HG03139 (cell line): ENCODE measurements at regions not wholly inside any gene's neighbourhood (a gene's known extent, or its start where the extent isn't known, plus 50 kb on each side); places are given as distances from the start of the nearest gene placed in this dataset.

Experiments used
- ATAC-seq: cut with Tn5 transposase; IDR thresholded peaks from one replicate; pipeline ENCODE4 v1.9.1; 2021; ENCODE audit not compliant: unreplicated experiment

DNA sequence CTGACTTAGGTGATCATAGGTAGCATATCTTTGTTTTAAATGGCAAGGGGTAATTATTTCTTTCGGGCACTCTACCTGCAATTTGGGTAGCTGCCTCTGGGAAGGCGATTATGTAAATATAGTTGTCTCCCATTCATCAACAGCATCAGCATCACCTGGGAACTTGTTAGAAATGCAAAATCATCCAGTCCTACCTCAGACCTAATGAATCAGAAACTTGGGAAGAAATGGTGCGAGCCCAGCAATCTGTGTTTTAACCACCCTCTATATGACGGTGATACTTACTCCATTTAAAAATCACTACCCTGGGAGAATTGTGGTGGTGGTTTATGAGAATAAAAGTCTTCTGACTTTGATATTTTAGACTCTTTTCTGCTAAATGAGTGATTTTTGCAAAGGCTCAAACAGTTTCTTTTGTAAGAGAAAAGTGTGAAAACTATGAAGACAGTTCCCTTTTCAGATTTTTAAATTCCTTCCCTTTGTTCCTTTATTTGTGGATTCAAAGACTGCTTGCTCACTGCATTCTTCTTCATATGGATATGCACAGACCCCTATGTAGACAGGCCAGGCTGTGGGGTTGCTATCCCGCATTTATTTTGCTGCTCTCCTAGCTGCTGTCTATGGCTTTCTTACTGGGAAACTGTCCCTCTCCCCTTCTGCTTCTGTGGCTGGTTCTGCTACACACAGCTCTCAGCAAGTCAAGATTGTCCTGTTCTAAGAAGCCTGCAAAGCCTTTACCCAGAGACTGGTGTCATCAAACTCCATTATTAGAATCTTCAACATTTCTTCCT is 365.3 kb downstream of the RNF144B start:
- ATAC-seq, result no peak

DNA sequence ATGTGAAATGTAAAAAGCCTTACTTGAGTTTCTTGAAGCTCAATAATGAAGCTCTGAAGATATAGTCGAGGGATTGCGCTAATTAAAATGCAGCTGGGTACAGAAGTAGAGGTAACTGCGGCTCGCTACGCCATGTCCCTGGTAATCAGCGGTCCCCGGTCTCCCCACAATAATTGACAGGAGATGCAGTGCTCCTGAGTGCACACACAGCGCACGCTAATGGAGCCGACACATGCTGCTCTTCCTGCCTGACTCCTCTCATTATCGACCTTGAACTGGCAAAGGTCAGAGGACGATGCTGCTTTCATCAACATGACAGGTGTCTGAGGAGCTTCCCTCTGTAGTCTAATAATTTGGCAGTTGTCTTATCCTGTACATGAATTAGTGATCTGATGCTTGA is 365.9 kb downstream of the RNF144B start:
- no peak for ATAC-seq

DNA sequence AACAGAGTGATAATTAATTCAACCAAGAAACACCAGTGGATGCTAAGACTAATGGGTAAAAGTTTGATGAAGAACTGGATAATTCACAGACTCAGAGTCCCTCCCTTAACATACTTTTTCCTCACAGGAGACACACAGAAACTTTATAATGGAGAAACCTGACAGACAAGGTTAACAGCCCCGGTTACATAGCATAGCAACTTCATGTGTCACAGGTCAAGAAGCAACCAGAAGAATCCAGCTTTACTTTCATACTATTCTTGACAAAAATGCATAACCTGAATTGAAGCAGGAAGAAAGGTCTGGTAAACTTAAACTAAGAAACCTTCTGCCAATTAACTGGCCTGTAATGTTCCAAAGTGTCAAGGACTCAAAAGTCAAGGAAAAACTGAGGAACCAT is 375.9 kb downstream of the RNF144B start:
- ATAC-seq, result no peak

DNA sequence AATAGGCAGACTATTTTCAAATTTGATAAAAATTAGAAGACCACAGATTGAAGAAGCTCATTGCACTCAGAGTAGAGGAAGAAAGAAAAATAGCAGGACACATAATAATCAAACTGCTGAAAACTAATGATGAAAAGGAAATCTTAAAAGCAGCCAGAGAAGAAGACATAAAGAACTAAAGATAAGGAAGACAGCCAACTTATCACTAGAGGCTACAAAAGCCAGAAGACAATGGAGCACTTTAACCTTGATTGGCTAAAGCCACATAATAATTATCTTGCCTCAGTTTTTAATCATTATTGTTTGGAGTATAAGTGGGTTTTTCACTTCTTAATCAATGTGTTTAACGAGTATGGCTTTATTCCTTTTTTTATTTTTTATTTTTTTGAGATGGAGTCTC is 397.6 kb downstream of the RNF144B start:
- no peak for ATAC-seq

DNA sequence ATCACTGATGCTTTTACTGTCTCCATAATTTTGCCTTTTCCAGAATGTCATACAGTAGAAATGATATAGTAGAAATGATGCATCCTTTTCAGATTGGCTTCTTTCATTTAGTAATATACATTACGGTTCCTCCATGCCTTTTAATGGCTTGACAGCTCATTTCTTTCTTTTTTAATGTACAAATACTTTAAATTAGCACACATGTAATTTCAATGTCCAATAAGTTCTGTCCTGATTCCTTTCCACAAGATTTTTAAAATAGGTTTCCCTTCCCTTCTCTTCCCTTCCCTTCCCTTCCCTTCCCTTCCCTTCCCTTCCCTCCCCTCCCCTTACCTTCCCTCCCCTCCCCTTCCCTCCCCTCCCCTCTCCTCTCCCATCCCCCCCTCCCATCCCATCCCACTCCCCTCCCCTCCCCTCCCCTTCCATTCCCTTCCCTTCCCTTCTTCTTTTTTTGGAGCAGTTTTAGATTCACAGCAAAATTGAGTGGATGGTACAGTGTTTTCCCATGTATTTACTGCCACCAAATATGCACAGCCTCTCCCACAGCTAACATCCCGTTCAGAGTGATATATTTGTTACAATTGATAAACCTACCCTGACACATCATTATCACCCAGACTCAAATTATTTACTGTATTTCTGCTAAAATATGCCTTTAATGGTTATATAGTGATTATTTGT is 398.8 kb downstream of the RNF144B start:
- ATAC-seq, result no peak

DNA sequence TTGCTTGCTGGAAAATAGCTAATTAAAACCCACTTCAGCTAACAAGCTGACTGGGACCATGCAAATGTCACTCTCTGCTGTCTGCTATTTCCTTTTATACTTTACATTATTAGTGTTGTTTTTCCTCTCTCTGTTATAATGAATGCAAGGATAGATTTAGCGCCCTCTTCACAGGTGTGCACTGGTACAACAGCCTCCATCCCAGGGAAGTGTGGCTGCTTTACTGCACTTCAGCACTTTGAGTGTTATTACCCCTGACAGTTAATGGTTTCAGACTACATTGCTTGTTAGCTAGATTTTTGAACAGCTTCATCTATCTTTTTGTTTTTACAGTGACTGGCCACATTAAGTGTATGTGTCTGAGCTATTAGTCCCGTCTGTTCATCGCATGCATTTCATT is 405.7 kb downstream of the RNF144B start:
- no peak for ATAC-seq

DNA sequence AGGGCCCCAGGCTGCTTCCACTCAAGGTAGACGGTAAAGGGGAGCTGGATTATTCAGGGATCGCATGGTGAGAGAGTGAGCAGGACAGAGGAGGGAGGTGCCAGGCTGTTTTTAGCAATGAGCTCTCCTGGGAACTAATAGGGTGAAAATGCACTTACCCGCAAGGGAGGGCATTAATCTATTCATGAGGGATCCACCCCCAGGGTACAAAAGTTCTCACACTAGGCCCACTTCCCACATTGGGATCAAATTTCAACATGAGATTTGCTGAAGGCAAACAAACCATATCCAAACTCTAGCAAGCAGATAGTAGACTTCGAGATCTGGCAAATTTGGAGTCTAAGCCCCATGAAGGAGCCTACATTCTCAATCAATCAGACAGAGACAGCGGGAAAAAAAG is 408.6 kb downstream of the RNF144B start:
- no peak for ATAC-seq

DNA sequence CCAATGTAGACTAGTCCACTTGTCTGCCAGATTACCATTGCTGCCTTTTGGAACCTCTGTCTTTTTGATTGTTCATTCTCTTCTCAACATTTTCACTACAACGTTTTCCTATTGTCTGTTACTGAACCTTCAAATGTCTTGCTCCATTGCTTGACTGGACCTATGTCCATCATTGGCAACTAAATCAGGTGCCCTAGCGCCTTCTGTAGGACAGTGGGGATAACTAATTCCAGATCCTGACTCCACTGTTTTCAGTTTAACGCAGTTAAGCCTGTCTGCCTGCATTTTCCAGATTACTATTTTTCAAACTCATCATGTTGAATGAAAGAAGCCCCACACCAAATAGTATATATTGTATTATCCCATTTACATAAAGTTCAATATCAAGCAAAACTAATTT is 433.6 kb downstream of the RNF144B start:
- ATAC-seq, result no peak

DNA sequence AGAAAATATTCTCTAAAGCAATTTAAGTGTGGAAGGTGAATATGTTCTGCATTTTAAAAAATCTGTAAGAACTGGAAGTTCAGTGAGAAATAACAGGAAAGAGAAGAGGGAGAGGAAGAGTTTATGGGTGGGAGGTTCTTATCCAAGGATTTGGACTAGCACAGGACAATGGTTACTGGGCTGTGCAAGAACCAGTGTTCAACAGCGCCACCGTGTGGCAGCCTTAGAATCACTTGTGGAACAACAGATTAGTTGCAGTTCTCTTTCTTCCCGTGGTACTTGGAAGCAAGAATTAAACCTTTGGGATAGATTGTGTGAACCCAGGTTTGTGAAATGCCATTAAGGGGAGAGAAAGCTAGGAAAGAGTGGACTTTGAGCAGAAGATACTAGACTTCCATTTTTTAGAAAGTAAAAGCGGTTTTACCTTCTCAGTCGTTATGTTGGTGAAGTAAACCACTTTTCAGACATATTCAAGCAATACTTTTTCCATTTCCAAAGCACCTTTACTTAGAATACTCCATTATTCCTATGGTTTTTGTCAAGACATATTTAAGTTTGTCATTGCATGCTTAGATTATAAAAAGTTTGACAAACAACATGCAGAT is 436.7 kb downstream of the RNF144B start:
- ATAC-seq, result no peak

DNA sequence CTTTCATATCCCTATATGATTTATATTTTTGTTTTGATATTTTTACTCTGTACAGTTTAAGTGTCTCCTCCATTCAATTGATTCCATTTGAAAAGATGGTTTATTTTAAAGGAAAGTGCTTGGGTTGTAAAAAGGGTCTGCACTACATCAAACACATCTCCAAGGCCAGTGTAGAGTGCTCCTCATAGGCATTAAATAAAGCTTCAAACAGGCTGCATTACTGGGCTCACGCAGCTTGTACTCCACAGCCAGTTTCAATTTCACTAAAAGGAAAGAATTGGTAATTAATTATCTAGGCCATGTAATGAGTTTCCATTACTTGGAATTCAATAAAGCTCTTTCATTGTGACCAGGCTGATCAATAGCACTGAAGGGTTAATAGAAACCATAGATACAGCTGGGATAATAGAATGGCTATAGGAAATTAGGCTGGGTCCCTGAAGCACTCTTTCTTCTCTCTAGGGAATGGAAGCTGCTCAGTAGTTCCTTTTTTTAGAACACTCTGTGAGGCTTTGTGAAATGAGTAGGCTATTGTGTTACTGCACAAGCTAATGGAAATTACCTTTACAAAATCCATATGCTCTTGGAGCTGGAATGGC is 442.2 kb downstream of the RNF144B start:
- no peak for ATAC-seq

DNA sequence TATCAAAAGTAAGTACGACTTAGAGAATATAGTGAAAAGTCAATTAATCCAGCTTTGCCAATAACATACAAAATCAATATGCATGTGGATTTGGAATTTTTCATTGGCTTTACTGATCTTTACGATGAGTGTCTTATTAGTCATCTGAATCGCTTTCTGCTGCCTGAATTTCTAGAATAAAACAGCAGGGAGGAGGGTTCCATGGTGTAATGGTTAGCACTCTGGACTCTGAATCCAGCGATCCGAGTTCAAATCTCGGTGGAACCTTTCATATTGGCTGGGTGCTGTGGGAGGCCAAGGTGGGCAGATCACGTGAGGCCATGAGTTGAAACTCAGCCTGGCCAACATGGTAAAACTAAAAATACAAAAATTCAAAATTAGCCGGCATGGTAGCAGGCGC is 448.8 kb downstream of the RNF144B start:
- no peak for ATAC-seq

DNA sequence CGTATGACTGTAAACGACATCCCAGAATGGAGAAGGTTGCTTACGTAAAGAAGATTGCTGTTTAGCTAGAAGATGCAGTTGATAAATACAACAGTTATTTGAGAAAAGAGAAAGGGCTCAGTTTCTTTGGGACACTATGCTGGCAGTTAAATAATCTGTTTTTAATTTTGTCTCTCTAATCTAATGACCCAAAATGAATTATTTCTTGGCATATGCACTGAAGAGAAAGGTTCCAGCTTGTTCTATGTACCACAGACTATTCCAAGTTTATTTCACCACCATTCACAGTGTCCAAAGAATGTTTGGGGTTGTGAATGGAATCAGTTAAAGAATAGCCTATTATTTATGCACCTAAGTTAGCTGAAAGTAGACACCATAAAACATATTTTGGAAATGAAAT is 449.9 kb downstream of the RNF144B start:
- no peak for ATAC-seq

DNA sequence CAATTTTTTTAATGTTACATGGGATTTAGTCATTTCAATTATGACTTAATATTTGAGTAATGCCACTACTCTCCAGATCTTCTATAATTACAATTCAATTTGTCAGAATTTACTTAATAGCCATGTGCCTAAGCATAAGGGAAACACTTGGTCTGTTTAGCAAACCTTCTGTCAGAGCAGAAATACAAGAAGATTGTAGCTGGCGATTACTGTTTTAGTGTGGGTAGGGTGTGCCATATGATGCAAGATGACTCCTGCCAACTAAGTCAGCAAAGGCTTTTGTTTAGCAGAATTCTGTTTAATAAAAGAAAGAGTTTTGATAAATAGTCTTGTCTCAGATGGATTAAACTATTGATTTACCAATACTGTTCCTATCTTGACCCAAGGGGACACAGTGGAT is 455.4 kb downstream of the RNF144B start:
- no peak for ATAC-seq

DNA sequence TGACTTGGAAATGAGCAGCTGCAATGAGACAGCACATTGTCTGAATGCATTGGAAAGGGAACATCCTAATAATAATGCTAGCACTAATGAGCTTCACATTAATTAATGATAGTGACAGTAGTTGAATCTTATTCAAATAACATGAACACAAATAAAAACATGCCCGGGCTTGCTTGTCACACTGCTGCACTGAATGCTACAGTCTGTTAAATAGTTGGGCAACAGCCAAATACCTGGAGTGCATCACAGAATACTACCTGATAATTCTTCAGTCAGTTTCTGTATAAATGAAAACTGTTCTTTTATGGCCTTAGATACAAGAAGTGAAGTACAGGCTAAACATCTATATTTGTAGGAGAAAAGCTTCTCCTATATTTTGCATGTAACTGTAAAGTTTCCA is 458.7 kb downstream of the RNF144B start:
- ATAC-seq, result no peak

DNA sequence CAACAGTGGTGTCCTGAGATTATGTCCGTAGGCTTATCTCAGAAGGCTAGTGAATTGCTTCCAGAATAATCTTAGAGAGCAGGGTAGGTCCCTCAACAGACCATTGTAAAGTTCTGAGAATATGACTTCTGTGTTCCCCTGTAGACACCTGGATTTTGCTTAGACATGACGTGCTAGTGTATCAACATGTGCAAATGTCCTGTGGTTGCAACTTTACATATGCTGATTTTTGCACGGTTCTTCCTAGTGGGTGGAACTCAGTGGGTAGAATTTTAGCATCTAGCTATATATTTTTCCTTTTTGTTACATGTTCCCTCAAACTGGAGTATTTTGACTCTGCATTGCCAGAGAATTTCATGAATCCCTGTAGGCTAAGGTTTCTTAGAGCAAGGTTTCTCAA is 459.2 kb downstream of the RNF144B start:
- ATAC-seq, result no peak

DNA sequence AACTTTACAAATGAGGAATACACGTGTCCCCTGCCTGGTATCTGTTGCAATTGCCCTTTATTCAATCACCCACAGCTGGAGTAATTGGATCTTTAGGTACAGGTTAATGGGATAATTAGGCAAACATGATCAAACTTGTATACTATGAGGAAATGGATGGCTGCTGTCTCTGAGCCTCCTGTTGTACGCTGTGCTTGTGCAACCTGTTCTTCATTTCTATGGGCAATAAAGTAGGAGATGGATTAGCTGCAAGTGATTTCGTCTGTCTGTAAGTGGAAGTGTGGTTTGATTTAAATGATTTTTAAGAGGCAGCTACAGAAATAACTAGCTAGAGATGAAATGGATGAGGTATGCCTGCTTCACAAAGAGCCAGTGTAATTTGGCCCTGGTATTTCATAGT is 474.1 kb downstream of the RNF144B start:
- ATAC-seq, result no peak

DNA sequence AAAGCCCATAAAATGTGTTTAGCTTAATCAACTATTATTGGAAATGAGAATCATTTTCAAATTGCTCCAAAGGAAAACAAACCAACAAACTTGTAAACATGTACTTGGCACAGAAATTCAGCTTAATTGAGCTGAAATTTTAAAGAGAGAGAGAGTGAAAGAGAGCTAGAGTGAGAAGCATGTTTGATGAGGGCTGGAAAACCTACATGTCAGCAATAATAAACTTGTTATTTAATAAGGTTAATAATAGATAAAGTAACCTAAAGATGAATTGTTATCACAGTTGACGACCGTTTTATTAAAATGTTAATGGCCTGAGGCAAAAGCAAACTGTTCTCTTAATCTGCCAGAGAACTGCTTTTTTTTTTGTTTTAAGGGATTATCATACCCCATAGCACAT is 496.1 kb downstream of the RNF144B start:
- ATAC-seq, result no peak

DNA sequence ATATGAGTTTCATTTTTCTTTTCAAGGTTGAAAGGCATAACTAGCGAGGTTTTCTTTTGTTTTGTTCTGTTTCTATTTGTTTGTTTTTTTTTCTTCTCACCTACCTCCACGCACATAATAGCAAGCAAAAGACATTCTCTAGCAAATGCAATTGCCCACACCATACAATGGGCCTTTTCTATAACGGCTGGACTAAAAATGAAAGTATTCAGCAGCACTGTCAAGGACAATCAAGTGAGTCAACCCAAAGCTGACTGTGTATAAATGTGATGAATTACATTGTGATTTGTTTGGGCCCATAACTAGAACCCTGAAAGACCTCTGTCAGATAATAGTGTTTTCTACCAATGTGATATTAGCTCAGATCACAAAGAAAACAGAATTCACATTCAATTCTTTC is 496.7 kb downstream of the RNF144B start:
- no peak for ATAC-seq

DNA sequence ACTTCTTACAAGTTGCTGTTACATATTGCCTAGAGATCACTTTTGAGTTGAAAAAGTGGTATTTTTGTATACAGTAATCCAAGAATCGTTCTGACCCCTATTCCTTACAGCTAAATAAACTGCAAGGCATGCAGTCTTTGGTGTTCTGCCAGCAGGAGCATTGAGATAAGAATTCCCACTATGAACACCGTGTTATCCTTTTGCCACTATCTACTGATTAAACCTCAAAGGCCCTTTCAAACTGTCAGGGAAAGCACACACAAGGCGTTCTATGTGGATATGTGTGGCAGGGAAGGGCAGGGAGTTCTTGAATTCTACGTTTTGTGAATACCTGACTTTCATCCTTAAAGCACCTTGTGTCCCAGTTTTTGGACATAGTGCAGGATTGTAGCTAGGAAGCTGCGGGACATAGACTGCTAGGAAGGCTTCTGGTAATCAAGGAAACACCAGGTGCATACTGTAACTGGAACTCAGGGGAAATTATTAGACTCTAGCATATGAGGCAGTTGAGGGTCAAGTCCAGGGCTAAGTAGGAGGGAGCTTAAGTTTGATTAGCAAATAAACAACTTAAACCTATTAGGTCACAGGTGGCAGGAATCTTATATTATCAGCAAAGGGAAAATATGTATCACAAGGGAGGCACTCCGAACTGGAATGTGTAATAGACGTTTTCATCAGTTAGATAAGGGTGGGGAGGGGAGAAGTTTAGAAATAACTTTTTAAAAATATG is 506.6 kb downstream of the RNF144B start:
- ATAC-seq, result no peak

DNA sequence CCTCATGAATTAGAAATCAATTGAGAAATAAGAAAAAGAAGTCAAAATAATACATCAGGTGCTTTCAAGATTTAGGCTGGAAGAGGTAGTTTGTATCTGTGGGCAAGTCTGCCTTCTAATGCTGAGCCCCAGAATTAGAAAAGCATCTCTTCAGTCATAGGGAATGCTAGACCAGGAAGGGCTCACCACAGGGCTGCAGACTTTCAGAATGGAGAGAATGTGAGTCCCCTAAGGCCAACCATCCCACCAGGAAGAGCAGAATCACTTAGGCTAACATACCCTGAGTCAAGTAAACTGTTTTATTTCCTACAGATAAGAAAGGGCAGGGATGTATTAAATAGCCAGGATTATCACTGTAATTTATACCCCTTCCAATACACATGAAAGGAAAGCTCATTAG is 510.2 kb downstream of the RNF144B start:
- ATAC-seq, result no peak

DNA sequence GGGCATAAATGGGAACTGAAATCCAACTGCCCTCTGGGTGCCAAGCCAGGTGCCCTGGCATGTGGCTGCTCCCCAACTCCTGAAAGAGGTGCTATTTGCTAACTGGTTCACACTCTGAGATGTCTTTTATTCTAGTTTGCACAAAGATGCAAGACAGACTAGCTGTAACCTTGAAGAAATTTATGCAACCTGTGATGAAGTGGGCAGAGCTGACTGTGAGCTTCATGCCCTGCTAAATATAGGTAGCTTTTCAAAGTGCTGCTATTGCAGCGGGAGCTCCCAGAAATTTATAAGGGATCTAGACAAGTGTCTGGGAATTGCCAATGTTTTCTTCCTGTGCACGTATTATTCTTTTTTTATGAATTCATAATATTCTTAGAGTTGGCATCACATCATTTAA is 517.5 kb downstream of the RNF144B start:
- ATAC-seq, result no peak
